Loucy (cell line): ENCODE measurements at regions not wholly inside any gene's neighbourhood (a gene's known extent, or its start where the extent isn't known, plus 50 kb on each side); places are given as distances from the start of the nearest gene placed in this dataset.

Source experiments
- EZH2phosphoT487 ChIP-seq: fragments of 200-600 bp; IDR thresholded peaks from 2 replicates; pipeline ENCODE4 v1.6.1; 2018; ENCODE audit warnings: antibody characterized with exemption, mild to moderate bottlenecking, moderate library complexity, borderline replicate concordance
- TF ChIP-seq, protein P1 (sequence below): fragments of 200-600 bp; sonication (generic); conservative IDR thresholded peaks from 2 replicates; pipeline ENCODE4 v1.5.1; 2014; ENCODE audit warnings: mild to moderate bottlenecking, antibody characterized with exemption, low read length

GRCh38 chr9:18384066-18384465 lies 89.9 kb upstream of the ADAMTSL1 start:
- TF ChIP-seq, protein P1, sequence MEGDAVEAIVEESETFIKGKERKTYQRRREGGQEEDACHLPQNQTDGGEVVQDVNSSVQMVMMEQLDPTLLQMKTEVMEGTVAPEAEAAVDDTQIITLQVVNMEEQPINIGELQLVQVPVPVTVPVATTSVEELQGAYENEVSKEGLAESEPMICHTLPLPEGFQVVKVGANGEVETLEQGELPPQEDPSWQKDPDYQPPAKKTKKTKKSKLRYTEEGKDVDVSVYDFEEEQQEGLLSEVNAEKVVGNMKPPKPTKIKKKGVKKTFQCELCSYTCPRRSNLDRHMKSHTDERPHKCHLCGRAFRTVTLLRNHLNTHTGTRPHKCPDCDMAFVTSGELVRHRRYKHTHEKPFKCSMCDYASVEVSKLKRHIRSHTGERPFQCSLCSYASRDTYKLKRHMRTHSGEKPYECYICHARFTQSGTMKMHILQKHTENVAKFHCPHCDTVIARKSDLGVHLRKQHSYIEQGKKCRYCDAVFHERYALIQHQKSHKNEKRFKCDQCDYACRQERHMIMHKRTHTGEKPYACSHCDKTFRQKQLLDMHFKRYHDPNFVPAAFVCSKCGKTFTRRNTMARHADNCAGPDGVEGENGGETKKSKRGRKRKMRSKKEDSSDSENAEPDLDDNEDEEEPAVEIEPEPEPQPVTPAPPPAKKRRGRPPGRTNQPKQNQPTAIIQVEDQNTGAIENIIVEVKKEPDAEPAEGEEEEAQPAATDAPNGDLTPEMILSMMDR: no peak
- no peak for TF ChIP-seq EZH2phosphoT487
